HCT116 (cell line): ENCODE measurements at regions not wholly inside any gene's neighbourhood (a gene's known extent, or its start where the extent isn't known, plus 50 kb on each side); places are given as distances from the start of the nearest gene placed in this dataset.

ENCODE experiments used
- CEBPB ChIP-seq: IDR thresholded peaks from 2 replicates; pipeline ENCODE4 v1.6.1; 2012; ENCODE audit warnings: low read depth
- CTCF ChIP-seq, 3 experiments: fragments of 200-600 bp in 1 of 3; sonication (generic) in 1 of 3; IDR thresholded peaks in 2 of 3; conservative IDR thresholded peaks in 1 of 3; 2 replicates each; pipeline ENCODE4 v1.5.1; 2012 to 2017; ENCODE audit warnings: low read depth in 2 of 3, low read length in 2 of 3, antibody characterized with exemption in 1 of 3, borderline replicate concordance in 1 of 3, control low read depth in 1 of 3, mild to moderate bottlenecking in 1 of 3, mixed read lengths in 1 of 3, mixed run types in 1 of 3, moderate library complexity in 1 of 3; ENCODE audit not compliant: insufficient read depth in 1 of 3
- ELF1 ChIP-seq: IDR thresholded peaks from 2 replicates; pipeline ENCODE4 v1.6.1; 2012; ENCODE audit warnings: low read depth, borderline replicate concordance
- EZH2 ChIP-seq: fragments of 200-600 bp; sonication (generic); IDR thresholded peaks from 2 replicates; pipeline ENCODE4 v1.6.1; 2017; ENCODE audit warnings: antibody characterized with exemption, mixed run types
- EZH2phosphoT487 ChIP-seq: fragments of 200-600 bp; IDR thresholded peaks from 2 replicates; pipeline ENCODE4 v1.6.1; 2018; ENCODE audit warnings: antibody characterized with exemption, borderline replicate concordance
- MAX ChIP-seq: IDR thresholded peaks from 2 replicates; pipeline ENCODE4 v1.6.1; 2012
- POLR2A ChIP-seq: IDR thresholded peaks from 2 replicates; pipeline ENCODE4 v1.7.0; 2011; ENCODE audit warnings: borderline replicate concordance; ENCODE audit not compliant: insufficient read depth, insufficient read length; ENCODE audit errors: extremely low read depth
- POLR2AphosphoS5 ChIP-seq: IDR thresholded peaks from 2 replicates; pipeline ENCODE4 v1.6.1; 2011; ENCODE audit warnings: mild to moderate bottlenecking, low read depth, low read length, moderate library complexity
- REST ChIP-seq: IDR thresholded peaks from 2 replicates; pipeline ENCODE4 v1.6.1; 2012; ENCODE audit warnings: low read depth
- ZBTB33 ChIP-seq: IDR thresholded peaks from 2 replicates; pipeline ENCODE4 v1.6.1; 2011; ENCODE audit warnings: mild to moderate bottlenecking, low read length, moderate library complexity; ENCODE audit not compliant: insufficient replicate concordance; ENCODE audit errors: extremely low read depth
- ZNF274 ChIP-seq: fragments of 200-500 bp; sonication (Bioruptor generic); IDR thresholded peaks from 2 replicates; pipeline ENCODE4 v1.6.1; 2014; ENCODE audit warnings: mild to moderate bottlenecking, low read depth, low read length, inconsistent platforms

- TF ChIP-seq EZH2 (no peak), CTCF (IDR thresholded peaks at IDR 0.05 in 2 of 3, conservative IDR thresholded peaks at IDR 0.05 in 1 of 3; ENCODE audit: borderline replicate concordance in 1 of 3, insufficient read depth in 1 of 3, low read depth in 2 of 3, low read length in 2 of 3) (no peak), ZBTB33 (no peak), ZNF274 (no peak), POLR2AphosphoS5 (no peak), EZH2phosphoT487 (no peak), CEBPB (no peak), POLR2A (no peak), REST (no peak), MAX (no peak), ELF1 (no peak)
Measured at GRCh38 chr12:127297327-127297726, 969.6 kb upstream of the TMEM132C start.
